K562 (cell line): ENCODE measurements at regions not wholly inside any gene's neighbourhood (a gene's known extent, or its start where the extent isn't known, plus 50 kb on each side); places are given as distances from the start of the nearest gene placed in this dataset.

Experiments
- ATAC-seq: fragments of 200-7000 bp; cut with Tn5 transposase; 3 replicates; pipeline ENCODE4 v1.9.1; 2020; ENCODE audit warnings: moderate library complexity
- BruUV-seq: library from RNA; stranded (reverse); fragments of 400-500 nt; replicated peaks from 2 replicates; lab custom pipeline; 2021; lab: Mats Ljungman, UMichigan
- CTCF ChIA-PET: fragments of 300-600 bp; formaldehyde crosslinking; extraction: SDS; loops from one replicate; lab custom pipeline; 2021; ENCODE audit warnings: low intra/inter-chr PET ratio; lab: Yijun Ruan, JAX
- POLR2A ChIA-PET: fragments of 300-600, 350-650 bp; sonication (Branson Sonifier 250); formaldehyde crosslinking; extraction: SDS; loops from one replicate; lab custom pipeline; 2021; ENCODE audit warnings: antibody characterized with exemption, inconsistent platforms; lab: Yijun Ruan, JAX
- DNase-seq, 4 experiments: peaks; one replicate each; pipeline versions ENCODE4 v3.0.0 to v3.0.0-alpha.2; 2011 to 2018; ENCODE audit warnings: low spot score in 3 of 4, mixed read lengths in 3 of 4; ENCODE audit errors: extremely low read depth in 1 of 4
- FAIRE-seq: peaks from 2 replicates; lab custom pipeline; 2011; peaks lifted over from hg19 to GRCh38; lab: Jason Lieb, UNC
- H2AFZ ChIP-seq: 2 replicates; pipeline ENCODE4 v1.6.0; 2011; ENCODE audit warnings: low read depth, low read length, control low read depth, inconsistent platforms
- H3K27ac ChIP-seq: fragments of 200-600 bp; 3 replicates; pipeline ENCODE4 v1.8.0; 2011; ENCODE audit warnings: low read depth, mild to moderate bottlenecking, control low read depth, inconsistent platforms, low read length, moderate library complexity, mixed read lengths; ENCODE audit errors: extremely low read depth
- H3K27me3 ChIP-seq, 2 experiments: fragments of 300-600 bp in 1 of 2; 2 replicates in 1 of 2; 3 replicates in 1 of 2; pipeline versions ENCODE4 v1.6.0 to v1.8.0; 2011; ENCODE audit warnings: inconsistent platforms in 2 of 2, low read length in 2 of 2, mild to moderate bottlenecking in 1 of 2, mixed read lengths in 1 of 2, moderate library complexity in 1 of 2; ENCODE audit not compliant: control insufficient read depth in 2 of 2, insufficient read depth in 2 of 2
- H3K36me3 ChIP-seq: fragments of 300-600 bp; 3 replicates; pipeline ENCODE4 v1.8.0; 2011; ENCODE audit warnings: mild to moderate bottlenecking, low read length, inconsistent platforms; ENCODE audit not compliant: control insufficient read depth, insufficient read depth
- H3K4me1 ChIP-seq, 2 experiments: fragments of 200-600 bp in 1 of 2; replicated peaks in 1 of 2; 2 replicates in 1 of 2; 3 replicates in 1 of 2; pipeline versions ENCODE4 v1.5.1 to v1.8.0; 2011; ENCODE audit warnings: inconsistent platforms in 2 of 2, low read length in 2 of 2, mild to moderate bottlenecking in 1 of 2, mixed read lengths in 1 of 2, moderate library complexity in 1 of 2; ENCODE audit not compliant: control insufficient read depth in 2 of 2, insufficient read depth in 2 of 2
- H3K4me2 ChIP-seq: 2 replicates; pipeline ENCODE4 v1.6.1; 2011; ENCODE audit warnings: low read length, control low read depth, inconsistent platforms, mixed read lengths; ENCODE audit not compliant: insufficient read depth
- H3K4me3 ChIP-seq: fragments of 200-600 bp; sonication (generic), shearing (Covaris generic); 2 replicates; pipeline ENCODE4 v1.5.1; 2016; ENCODE audit warnings: control low read depth, inconsistent platforms
- H3K79me2 ChIP-seq: fragments of 200-600 bp; 3 replicates; pipeline ENCODE4 v1.8.0; 2011; ENCODE audit warnings: low read length, inconsistent platforms; ENCODE audit not compliant: control insufficient read depth, insufficient read depth
- H3K9ac ChIP-seq, 2 experiments: 2 replicates each; pipeline versions ENCODE4 v1.6.0 to v1.6.1; 2011; ENCODE audit warnings: low read depth in 2 of 2, low read length in 2 of 2, control low read depth in 1 of 2, inconsistent platforms in 1 of 2, mild to moderate bottlenecking in 1 of 2, mixed read lengths in 1 of 2; ENCODE audit not compliant: insufficient read depth in 1 of 2
- H3K9me1 ChIP-seq: one replicate; pipeline ENCODE4 v1.6.0; 2011; ENCODE audit warnings: inconsistent platforms, mild to moderate bottlenecking, low read length, moderate library complexity; ENCODE audit not compliant: control insufficient read depth, insufficient read depth
- H3K9me3 ChIP-seq: replicated peaks from 2 replicates; pipeline ENCODE4 v1.5.1; 2011; ENCODE audit warnings: low read depth, low read length, inconsistent platforms; ENCODE audit not compliant: control insufficient read depth, insufficient read depth
- H4K20me1 ChIP-seq: replicated peaks from 2 replicates; pipeline ENCODE4 v1.6.1; 2011; ENCODE audit warnings: low read length, inconsistent platforms, mixed read lengths; ENCODE audit not compliant: control insufficient read depth, insufficient read depth
- NCOA4 ChIP-seq: fragments of 450-650 bp; IDR thresholded peaks from 2 replicates; pipeline ENCODE4 v1.6.1; 2018; ENCODE audit warnings: mild to moderate bottlenecking; ENCODE audit not compliant: partially characterized antibody
- POLR3A ChIP-seq: IDR thresholded peaks from 2 replicates; pipeline ENCODE4 v1.6.1; 2011; ENCODE audit warnings: borderline replicate concordance, mild to moderate bottlenecking, moderate library complexity; ENCODE audit not compliant: insufficient read length, insufficient read depth; ENCODE audit errors: extremely low read depth
- TRIM25 ChIP-seq: fragments of 450-650 bp; IDR thresholded peaks from 2 replicates; pipeline ENCODE4 v1.7.0; 2016; ENCODE audit warnings: borderline replicate concordance
- WGBS: fragments of 100-300 bp; shearing (Covaris generic); methylation state at CpG from one replicate; pipeline ENCODE4 v1.1.6; 2016; ENCODE audit warnings: low coverage, mixed read lengths; ENCODE audit not compliant: insufficient coverage; ENCODE audit errors: missing lambda C conversion rate; 5-methylcytosine and 5-hydroxymethylcytosine counted together
- in situ Hi-C: fragments of 300-500 bp; cut with MboI; formaldehyde crosslinking; loops from 4 replicates; pipeline ENCODE4 v1.15.0; 2018; ENCODE audit warnings: inconsistent platforms, mixed read lengths
- intact Hi-C: fragments of 100-400 bp; cut with micrococcal nuclease; formaldehyde crosslinking; loops from 2 replicates; pipeline ENCODE4 v1.14.2; 2022
- TF ChIP-seq, protein P1 (sequence below): fragments of 450-650 bp; IDR thresholded peaks from 2 replicates; pipeline ENCODE4 v1.6.1; 2016
- TF ChIP-seq, protein P2 (sequence below): fragments of 450-650 bp; IDR thresholded peaks from 2 replicates; pipeline ENCODE4 v1.6.1; 2016; ENCODE audit warnings: mild to moderate bottlenecking, moderate library complexity

DNA sequence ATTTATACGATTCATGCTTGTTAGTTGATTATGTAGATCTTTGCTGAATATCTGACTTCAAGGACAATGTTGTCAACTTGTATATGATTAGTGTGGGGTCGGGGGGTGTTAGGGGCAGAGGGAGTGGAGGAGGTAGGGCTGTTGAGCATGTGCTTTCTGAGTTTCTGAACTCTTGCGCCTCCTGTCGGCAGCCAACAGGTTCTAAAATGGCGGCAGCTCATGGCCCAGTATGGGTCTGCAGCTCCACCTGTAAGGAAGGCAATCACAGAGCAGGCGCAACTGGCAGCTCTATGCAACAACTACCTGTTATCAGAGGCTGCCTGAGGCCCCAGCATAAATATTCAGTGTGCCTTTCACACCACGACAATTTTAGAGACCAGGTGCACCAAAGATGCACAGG lies 205.8 kb upstream of the PLXNA2 start:
- ChIA-PET POLR2A (no interaction called here), CTCF (no interaction called here)
- WGBS: 5% methylated on average over 7 of the region's 7 CpGs
- H3K9me3 ChIP-seq: no peaks in the 10 kb centered on the region
- no peaks in the 10 kb centered on the region for H3K36me3 ChIP-seq
- ATAC-seq (peak; percentile 89), DNase-seq (peak; percentile 32 to 66 (median 45)), FAIRE-seq (peak; percentile 11)
- no peak overlapping the region for H3K9ac ChIP-seq
- peaks cover 0 to 4% of the 10 kb centered on the region in 2 experiments; a peak in 1 of 5 replicates for H3K27me3 ChIP-seq
- no peaks in the 10 kb centered on the region for H3K79me2 ChIP-seq
- intact Hi-C loops: loop anchor here (10.0 kb wide), 1 partner anchor 195 kb away; no protein-coding TSS in a partner anchor
- no peaks in the 10 kb centered on the region for H3K9me1 ChIP-seq
- peaks cover 7% of the 10 kb centered on the region in 2 experiments; a peak in 3 of 5 replicates for H3K4me1 ChIP-seq
- no peak overlapping the region for H3K4me2 ChIP-seq
- H3K27ac ChIP-seq: no peak overlapping the region
- no peaks in the 10 kb centered on the region for H4K20me1 ChIP-seq
- no peak overlapping the region for H3K4me3 ChIP-seq
- BruUV-seq: no TSS peak
- peak overlapping the region; percentile 40; the same call in 1 of the 2 replicates for H2AFZ ChIP-seq
- in situ Hi-C loops: no loop called here
- TF ChIP-seq TRIM25 (no peak), NCOA4 (no peak), POLR3A (no peak)
- TF ChIP-seq, protein P1, sequence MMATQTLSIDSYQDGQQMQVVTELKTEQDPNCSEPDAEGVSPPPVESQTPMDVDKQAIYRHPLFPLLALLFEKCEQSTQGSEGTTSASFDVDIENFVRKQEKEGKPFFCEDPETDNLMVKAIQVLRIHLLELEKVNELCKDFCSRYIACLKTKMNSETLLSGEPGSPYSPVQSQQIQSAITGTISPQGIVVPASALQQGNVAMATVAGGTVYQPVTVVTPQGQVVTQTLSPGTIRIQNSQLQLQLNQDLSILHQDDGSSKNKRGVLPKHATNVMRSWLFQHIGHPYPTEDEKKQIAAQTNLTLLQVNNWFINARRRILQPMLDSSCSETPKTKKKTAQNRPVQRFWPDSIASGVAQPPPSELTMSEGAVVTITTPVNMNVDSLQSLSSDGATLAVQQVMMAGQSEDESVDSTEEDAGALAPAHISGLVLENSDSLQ: no peak
- TF ChIP-seq, protein P2, sequence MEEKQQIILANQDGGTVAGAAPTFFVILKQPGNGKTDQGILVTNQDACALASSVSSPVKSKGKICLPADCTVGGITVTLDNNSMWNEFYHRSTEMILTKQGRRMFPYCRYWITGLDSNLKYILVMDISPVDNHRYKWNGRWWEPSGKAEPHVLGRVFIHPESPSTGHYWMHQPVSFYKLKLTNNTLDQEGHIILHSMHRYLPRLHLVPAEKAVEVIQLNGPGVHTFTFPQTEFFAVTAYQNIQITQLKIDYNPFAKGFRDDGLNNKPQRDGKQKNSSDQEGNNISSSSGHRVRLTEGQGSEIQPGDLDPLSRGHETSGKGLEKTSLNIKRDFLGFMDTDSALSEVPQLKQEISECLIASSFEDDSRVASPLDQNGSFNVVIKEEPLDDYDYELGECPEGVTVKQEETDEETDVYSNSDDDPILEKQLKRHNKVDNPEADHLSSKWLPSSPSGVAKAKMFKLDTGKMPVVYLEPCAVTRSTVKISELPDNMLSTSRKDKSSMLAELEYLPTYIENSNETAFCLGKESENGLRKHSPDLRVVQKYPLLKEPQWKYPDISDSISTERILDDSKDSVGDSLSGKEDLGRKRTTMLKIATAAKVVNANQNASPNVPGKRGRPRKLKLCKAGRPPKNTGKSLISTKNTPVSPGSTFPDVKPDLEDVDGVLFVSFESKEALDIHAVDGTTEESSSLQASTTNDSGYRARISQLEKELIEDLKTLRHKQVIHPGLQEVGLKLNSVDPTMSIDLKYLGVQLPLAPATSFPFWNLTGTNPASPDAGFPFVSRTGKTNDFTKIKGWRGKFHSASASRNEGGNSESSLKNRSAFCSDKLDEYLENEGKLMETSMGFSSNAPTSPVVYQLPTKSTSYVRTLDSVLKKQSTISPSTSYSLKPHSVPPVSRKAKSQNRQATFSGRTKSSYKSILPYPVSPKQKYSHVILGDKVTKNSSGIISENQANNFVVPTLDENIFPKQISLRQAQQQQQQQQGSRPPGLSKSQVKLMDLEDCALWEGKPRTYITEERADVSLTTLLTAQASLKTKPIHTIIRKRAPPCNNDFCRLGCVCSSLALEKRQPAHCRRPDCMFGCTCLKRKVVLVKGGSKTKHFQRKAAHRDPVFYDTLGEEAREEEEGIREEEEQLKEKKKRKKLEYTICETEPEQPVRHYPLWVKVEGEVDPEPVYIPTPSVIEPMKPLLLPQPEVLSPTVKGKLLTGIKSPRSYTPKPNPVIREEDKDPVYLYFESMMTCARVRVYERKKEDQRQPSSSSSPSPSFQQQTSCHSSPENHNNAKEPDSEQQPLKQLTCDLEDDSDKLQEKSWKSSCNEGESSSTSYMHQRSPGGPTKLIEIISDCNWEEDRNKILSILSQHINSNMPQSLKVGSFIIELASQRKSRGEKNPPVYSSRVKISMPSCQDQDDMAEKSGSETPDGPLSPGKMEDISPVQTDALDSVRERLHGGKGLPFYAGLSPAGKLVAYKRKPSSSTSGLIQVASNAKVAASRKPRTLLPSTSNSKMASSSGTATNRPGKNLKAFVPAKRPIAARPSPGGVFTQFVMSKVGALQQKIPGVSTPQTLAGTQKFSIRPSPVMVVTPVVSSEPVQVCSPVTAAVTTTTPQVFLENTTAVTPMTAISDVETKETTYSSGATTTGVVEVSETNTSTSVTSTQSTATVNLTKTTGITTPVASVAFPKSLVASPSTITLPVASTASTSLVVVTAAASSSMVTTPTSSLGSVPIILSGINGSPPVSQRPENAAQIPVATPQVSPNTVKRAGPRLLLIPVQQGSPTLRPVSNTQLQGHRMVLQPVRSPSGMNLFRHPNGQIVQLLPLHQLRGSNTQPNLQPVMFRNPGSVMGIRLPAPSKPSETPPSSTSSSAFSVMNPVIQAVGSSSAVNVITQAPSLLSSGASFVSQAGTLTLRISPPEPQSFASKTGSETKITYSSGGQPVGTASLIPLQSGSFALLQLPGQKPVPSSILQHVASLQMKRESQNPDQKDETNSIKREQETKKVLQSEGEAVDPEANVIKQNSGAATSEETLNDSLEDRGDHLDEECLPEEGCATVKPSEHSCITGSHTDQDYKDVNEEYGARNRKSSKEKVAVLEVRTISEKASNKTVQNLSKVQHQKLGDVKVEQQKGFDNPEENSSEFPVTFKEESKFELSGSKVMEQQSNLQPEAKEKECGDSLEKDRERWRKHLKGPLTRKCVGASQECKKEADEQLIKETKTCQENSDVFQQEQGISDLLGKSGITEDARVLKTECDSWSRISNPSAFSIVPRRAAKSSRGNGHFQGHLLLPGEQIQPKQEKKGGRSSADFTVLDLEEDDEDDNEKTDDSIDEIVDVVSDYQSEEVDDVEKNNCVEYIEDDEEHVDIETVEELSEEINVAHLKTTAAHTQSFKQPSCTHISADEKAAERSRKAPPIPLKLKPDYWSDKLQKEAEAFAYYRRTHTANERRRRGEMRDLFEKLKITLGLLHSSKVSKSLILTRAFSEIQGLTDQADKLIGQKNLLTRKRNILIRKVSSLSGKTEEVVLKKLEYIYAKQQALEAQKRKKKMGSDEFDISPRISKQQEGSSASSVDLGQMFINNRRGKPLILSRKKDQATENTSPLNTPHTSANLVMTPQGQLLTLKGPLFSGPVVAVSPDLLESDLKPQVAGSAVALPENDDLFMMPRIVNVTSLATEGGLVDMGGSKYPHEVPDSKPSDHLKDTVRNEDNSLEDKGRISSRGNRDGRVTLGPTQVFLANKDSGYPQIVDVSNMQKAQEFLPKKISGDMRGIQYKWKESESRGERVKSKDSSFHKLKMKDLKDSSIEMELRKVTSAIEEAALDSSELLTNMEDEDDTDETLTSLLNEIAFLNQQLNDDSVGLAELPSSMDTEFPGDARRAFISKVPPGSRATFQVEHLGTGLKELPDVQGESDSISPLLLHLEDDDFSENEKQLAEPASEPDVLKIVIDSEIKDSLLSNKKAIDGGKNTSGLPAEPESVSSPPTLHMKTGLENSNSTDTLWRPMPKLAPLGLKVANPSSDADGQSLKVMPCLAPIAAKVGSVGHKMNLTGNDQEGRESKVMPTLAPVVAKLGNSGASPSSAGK: peak; percentile 69
